Stimulated activated CD8-positive, alpha-beta memory T cell treated with anti-CD3 and anti-CD28 coated beads, Interleukin-12 subunit alpha, Interleukin-12 subunit beta, amount 100 ng/mL, for 24 hours (primary cell): ENCODE measurements at regions not wholly inside any gene's neighbourhood (a gene's known extent, or its start where the extent isn't known, plus 50 kb on each side); places are given as distances from the start of the nearest gene placed in this dataset.

ENCODE experiments used
- DNase-seq: peaks from one replicate; pipeline ENCODE4 v3.0.0-alpha.2; 2020; ENCODE audit errors: extremely low read depth

DNA sequence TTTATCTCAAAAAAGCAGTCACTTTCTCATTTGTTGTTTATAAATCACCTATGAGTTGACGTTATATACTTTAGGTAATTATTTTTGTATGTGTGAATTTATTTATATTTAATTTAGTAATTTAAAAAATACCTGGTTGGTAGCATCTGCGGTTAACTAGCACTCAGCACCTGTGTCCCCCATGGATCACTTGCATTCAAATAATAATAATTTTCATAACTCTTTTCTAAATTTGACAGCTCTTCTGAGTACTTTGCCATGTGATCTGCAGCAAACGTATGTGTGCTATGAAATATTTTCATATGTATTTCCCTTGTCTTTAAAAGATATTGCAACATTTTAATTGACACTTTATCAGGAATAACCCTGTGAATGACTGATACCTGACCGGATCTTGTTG is 88.1 kb downstream of the CMPK2 start:
- no peak for DNase-seq

DNA sequence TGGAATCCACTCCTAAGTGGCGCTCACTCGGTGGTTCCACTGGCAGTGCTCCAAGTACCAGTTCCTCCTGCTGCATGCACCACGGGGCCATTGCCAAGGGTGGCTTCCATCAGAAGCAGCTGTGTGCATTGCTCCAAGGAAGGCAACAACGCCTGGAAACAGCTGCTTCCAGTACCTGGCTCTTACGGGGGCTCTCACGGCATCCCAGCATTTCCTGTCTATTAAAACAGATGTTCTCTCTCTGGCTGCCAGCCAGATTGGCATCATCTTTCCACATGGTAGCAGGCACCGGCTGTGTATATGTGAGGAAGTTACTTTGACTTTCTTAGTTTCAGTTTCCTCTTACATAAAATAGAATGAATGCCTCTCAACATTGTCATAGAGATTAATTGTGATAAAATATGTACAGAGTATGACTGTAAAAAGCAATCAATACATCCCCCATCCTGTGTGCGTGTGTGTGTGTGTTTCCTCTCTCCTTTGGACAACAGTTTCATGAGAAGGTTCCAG is 84.9 kb downstream of the CMPK2 start:
- no peak for DNase-seq

DNA sequence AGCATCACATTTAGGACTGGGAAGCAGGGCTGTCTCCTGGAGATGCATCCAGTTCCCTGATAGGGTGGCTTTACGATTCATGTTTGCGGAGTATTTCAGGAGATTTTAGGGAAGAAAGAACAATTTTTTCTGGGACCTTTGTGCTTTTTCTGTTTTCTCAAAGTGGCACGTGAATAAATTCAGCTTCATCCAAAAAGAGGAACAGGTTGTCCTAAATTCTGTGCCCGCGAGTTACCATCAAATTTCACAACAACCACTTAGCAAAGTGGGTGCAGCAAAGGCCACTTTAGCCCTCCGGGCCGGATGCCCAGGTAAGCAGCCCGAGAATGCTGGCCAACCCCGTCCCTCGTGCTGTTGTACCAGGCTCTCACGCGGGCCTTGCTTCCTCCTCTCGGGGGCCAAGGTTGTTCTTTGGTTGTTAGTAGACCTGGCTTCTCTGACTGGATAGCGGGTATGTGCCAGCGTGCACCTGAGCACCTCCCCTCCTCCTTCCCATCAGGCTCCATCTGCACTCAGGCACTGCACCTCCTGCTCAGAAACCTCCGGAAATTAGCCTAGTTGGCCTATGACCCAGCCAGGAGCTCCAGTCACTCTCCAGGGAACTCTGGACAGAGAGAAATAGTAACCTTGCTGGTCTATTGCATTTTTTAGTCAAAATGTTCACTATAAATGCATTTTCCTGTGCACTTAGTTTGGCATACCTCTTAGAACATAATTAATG is 83.0 kb downstream of the CMPK2 start:
- no peak for DNase-seq

DNA sequence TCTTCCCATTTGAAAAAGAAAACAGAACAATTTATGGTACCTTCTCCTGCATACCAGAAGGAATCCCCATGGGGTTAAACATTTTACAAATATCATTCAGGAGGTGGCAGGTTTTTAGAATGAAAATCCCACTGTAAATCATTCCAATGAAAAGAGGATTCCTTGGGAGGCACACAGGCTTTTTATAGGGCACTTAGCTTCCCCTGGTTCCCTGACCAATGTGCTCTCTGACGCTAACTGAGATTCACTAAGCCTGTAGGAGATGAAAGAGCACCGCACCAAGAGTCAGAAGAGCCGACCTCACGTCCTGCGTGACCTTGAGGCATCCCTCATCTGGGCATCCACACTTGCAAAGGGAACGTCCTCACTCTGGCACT is 82.5 kb downstream of the CMPK2 start:
- no peak for DNase-seq

DNA sequence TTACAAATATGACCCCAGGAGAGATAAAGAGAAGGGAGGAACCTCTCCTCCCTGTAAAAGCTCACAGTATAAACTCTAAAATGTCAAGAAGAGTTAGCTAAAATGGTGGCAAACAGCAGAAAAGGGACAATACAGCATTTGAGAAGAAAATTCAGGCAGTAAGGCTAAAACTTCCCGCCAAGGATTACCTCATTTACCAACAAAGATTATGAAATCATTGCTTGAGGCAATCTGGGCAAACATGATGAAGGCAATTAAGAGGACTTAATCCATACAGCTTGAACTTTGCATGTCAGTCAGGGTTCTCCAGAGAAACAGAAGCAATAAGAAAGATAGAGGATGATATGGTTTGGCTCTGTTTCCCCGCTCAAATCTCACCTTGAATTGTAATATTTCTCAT is 81.4 kb downstream of the CMPK2 start:
- DNase-seq: no peak

DNA sequence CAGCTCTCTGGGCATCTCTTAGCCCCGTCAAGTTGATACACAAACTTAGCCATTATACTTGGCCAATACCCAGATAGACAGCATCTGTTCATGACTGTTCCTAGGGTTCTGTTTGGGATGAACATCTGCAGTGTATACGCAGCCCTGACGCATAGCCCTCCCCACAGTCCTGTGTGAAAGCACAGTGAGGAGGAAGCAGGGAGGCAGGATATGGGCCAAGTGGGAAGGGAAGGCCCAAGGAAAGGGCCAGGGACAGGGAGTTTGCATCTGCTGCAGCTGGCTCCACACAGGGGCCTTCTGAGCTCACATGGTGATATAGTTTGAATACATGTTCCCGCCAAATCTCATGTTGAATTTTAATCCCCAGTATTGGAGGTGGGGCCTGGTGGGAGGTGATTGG is 80.2 kb downstream of the CMPK2 start:
- DNase-seq: no peak

DNA sequence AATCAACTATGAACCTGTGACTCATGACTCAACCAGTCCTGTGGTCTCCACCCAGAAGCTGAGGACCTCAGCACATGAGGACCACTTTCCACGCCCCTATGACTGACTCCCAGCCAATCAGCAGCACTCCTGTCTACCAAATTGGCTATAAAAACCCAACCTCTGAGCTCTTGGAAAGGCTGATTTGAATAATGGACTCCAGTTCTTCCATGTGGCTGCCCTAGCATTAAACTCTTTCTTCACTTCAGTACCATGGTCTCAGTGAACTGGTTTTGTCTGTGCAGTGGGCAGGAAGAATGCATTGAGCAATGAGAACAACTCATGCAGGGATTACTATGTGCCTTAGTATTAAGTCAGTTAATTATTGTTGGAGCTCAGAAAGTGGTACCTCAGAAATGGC is 78.3 kb downstream of the CMPK2 start:
- no peak for DNase-seq

DNA sequence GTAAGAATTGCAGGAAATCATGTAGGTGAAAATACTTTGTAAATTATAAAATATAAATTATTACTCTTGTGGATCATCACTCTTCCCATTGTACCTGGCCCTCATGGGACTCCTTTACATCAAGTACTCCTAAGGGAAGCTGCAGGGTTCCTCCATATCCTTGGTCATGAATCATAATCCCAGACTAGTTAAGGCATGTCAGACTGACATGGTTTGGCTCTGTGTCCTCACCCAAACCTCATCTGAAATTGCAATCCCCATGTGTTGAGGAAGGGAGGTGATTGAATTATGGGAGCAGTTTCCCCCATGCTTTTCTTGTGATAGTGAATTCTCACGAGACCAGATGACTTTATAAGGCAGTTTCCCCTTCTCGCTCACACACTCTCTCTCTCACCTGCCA is 77.1 kb downstream of the CMPK2 start:
- DNase-seq: no peak

DNA sequence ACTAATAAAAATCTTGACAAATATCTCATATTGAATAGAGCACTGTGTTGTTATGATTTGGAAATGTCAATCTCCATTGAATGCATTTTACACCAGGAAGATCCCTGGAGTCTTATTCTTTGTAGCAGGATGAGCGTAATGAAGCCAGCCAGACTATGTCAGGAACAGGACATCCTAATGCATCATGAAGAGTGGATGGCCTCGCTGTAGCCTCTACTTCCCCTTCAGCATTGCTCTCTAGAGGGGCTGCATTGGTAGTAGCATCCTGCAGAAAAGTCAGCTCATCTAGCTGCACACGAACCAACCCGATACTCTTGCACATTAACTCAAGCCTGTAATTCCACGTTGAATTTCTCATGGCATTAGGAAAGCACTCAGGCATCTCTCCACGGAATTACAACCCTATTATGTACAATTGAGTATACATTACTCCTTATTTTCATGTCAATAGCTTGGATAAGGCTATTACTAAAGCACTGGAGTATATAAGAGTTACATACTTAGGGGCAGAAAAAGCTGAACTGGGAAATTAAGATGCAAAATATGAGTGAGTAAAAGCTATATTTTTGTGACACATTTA is 76.1 kb downstream of the CMPK2 start:
- DNase-seq: no peak

DNA sequence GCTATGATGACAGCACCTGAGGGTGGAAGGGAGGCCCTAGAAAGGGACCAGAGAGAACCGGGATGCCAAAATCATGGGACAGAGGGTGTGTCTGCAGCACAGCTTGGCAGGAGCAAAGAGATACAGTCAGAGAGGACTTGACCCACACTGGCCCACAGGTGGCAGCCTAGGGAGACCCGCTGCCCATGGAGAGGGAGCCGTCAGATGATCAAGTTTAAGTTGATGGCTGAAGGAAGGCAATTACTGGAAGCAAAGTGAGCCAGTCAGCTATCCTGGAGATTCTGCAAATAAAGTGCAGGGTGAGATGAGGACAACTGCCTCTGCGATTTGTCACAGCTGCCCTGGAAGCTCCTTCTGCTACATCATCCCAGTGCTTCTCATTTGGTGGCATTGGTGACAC is 74.0 kb downstream of the CMPK2 start:
- no peak for DNase-seq

DNA sequence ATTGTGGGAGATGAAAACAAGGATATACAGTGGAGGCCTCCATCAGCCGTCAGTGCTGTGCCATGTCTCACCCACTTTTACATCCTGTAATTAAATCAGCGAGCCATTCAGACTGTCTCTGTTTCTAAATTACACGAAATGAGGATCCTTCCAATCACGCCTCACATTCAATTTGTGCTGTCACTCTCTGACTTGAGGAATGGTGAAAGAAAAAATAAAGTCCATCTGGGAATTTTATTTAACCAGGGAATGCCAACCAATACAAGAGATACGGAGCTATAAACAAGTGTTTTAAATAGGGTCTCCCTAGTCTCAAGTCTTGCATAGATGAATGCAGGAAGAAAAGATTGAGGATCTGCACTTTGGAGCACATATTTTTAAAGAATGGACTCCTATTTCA is 72.8 kb downstream of the CMPK2 start:
- DNase-seq: no peak

DNA sequence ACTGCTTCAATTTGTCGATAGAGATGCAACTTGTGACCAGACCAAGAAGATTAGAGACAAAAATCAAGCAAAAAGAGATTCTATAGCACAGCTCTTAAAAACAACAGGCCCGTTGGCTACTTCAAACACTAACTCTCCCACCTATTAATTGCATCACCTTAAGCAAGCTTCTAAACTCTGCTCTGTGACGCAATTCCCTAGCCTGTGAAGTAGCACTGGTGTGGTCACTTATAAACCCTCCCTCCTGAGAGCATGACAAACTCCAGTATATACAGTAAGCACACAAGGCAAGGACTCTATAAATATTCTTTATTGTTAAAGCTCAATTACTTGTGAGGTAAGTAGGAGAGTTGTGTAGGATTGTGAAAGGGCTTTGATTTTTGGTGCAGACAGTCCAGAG is 72.3 kb downstream of the CMPK2 start:
- DNase-seq: no peak

DNA sequence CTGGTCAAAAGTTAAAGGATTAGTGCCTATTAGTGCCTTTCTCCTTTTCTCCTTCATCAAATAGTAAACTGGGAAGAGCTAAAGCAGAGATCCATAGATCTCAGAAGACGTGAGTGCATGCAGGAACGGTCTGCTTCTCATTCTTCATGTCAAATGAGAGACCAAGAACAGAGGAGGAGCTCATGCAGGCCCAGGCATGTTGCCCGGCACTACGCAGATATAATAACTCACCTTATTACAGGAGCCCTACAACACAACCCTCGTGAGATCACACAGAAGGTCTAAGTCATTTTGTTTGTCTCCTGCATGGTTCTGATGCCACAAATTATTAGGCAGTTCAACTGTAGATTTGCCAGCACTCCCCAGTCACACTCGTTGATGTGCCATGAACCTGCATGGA is 71.8 kb downstream of the CMPK2 start:
- no peak for DNase-seq

DNA sequence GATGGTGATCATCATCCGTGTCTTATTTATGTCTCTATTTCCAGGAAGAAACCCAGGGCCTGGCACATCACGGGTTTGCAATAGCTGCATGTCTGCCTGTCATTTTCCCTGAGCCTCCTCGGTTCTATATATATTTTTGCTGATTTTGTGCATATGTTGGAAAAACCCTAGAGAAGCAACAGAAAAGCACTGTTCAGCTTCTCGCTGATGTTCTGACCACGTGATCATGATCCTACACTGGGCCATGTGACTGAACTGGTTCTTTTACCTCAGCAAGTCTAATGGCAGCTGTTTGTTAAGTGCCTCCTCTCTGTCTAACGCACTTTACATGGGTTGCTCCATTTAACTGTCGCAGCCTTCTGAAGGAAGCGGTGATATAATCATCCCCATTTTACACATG is 71.3 kb downstream of the CMPK2 start:
- DNase-seq: no peak
